HepG2 (cell line): ENCODE measurements at regions not wholly inside any gene's neighbourhood (a gene's known extent, or its start where the extent isn't known, plus 50 kb on each side); places are given as distances from the start of the nearest gene placed in this dataset.

Experiments used
- ATAC-seq: fragments of 200-7000 bp; cut with Tn5 transposase; 3 replicates; pipeline ENCODE4 v1.9.1; 2020; ENCODE audit warnings: mild to moderate bottlenecking, moderate library complexity
- BruUV-seq: library from RNA; stranded (reverse); fragments of 400-500 nt; replicated peaks from 2 replicates; lab custom pipeline; 2021; lab: Mats Ljungman, UMichigan
- CTCF ChIA-PET: fragments of 300-600 bp; formaldehyde crosslinking; extraction: SDS; loops from one replicate; lab custom pipeline; 2021; ENCODE audit warnings: low total read pairs, inconsistent platforms, low intra/inter-chr PET ratio; lab: Yijun Ruan, JAX
- POLR2A ChIA-PET: fragments of 350-600 bp; sonication (Branson Sonifier 250); formaldehyde crosslinking; loops from one replicate; lab custom pipeline; 2020; ENCODE audit warnings: antibody characterized with exemption, inconsistent platforms; lab: Yijun Ruan, JAX
- DNase-seq: peaks from one replicate; pipeline ENCODE4 v3.0.0-alpha.2; 2015; ENCODE audit warnings: low spot score
- FAIRE-seq: peaks from 3 replicates; lab custom pipeline; 2011; peaks lifted over from hg19 to GRCh38; lab: Jason Lieb, UNC
- H2AFZ ChIP-seq: one replicate; pipeline ENCODE4 v1.6.1; 2011; ENCODE audit warnings: low read length, inconsistent platforms
- H3K27ac ChIP-seq: fragments of 300-600 bp; 3 replicates; pipeline ENCODE4 v1.8.0; 2011; ENCODE audit warnings: mixed run types, mild to moderate bottlenecking, mixed read lengths, low read length, inconsistent platforms; ENCODE audit not compliant: insufficient read depth; ENCODE audit errors: extremely low read length
- H3K27me3 ChIP-seq, 2 experiments: fragments of 200-600 bp in 1 of 2; 2 replicates in 1 of 2; 3 replicates in 1 of 2; pipeline versions ENCODE4 v1.6.0 to v1.8.0; 2011; ENCODE audit warnings: low read length in 2 of 2, mild to moderate bottlenecking in 2 of 2, moderate library complexity in 2 of 2, inconsistent platforms in 1 of 2; ENCODE audit not compliant: insufficient read depth in 2 of 2, control insufficient read depth in 1 of 2
- H3K36me3 ChIP-seq, 2 experiments: fragments of 200-600 bp in 1 of 2; replicated peaks in 1 of 2; 2 replicates in 1 of 2; 3 replicates in 1 of 2; pipeline versions ENCODE4 v1.5.1 to v1.8.0; 2011; ENCODE audit warnings: low read length in 2 of 2, inconsistent platforms in 1 of 2; ENCODE audit not compliant: insufficient read depth in 2 of 2, control insufficient read depth in 1 of 2
- H3K4me1 ChIP-seq: 2 replicates; pipeline ENCODE4 v1.5.1; 2012; ENCODE audit warnings: low read length, inconsistent platforms; ENCODE audit not compliant: insufficient read depth
- H3K4me2 ChIP-seq: 2 replicates; pipeline ENCODE4 v1.6.0; 2011; ENCODE audit warnings: low read depth, low read length, inconsistent platforms
- H3K4me3 ChIP-seq, 3 experiments: fragments of 200-600 bp in 1 of 3; sonication (generic), shearing (Covaris generic) in 1 of 3; replicated peaks in 1 of 3; 2 replicates each; pipeline ENCODE4 v1.5.1; 2011 to 2016; ENCODE audit warnings: low read length in 3 of 3, inconsistent platforms in 2 of 3, low read depth in 2 of 3, mild to moderate bottlenecking in 2 of 3, control low read depth in 1 of 3, mixed read lengths in 1 of 3; ENCODE audit not compliant: insufficient read depth in 1 of 3
- H3K79me2 ChIP-seq: one replicate; pipeline ENCODE4 v1.6.1; 2011; ENCODE audit warnings: low read length, inconsistent platforms; ENCODE audit not compliant: insufficient read depth
- H3K9ac ChIP-seq: 2 replicates; pipeline ENCODE4 v1.6.0; 2011; ENCODE audit warnings: mild to moderate bottlenecking, low read depth, low read length, inconsistent platforms; ENCODE audit not compliant: insufficient read depth
- H3K9me3 ChIP-seq: 2 replicates; pipeline ENCODE4 v1.5.1; 2012; ENCODE audit warnings: mild to moderate bottlenecking, low read length
- H4K20me1 ChIP-seq: 2 replicates; pipeline ENCODE4 v1.6.0; 2011; ENCODE audit warnings: inconsistent platforms, mild to moderate bottlenecking, low read length, moderate library complexity; ENCODE audit not compliant: insufficient read depth
- IKZF1 ChIP-seq: fragments of 450-650 bp; IDR thresholded peaks from 2 replicates; pipeline ENCODE4 v1.7.1; 2016
- MTERF4 ChIP-seq: sonication (generic); formaldehyde crosslinking; IDR thresholded peaks from 2 replicates; pipeline ENCODE4 v1.8.0; 2023; ENCODE audit warnings: mild to moderate bottlenecking, missing genetic modification reagents
- NBN ChIP-seq: fragments of 450-650 bp; conservative IDR thresholded peaks from 2 replicates; pipeline ENCODE4 v1.6.1; 2017
- RBM39 ChIP-seq: fragments of 200-400 bp; formaldehyde crosslinking; IDR thresholded peaks from one replicate; pipeline ENCODE4 v1.6.1; 2018; ENCODE audit warnings: antibody characterized with exemption, mild to moderate bottlenecking, low read depth, low read length; ENCODE audit not compliant: poor library complexity, severe bottlenecking
- ZFY ChIP-seq: sonication (generic); formaldehyde crosslinking; IDR thresholded peaks from 2 replicates; pipeline ENCODE4 v1.4.0; 2020; ENCODE audit warnings: missing genetic modification reagents
- ZNF205 ChIP-seq: IDR thresholded peaks from 2 replicates; pipeline ENCODE4 v1.6.1; 2018; ENCODE audit warnings: missing biosample characterization, missing genetic modification reagents
- ZNF235 ChIP-seq: sonication (generic); formaldehyde crosslinking; IDR thresholded peaks from 2 replicates; pipeline ENCODE4 v1.8.1; 2023; ENCODE audit warnings: mild to moderate bottlenecking, missing genetic modification reagents, borderline replicate concordance
- ZNF292 ChIP-seq: sonication (generic); formaldehyde crosslinking; IDR thresholded peaks from 2 replicates; pipeline ENCODE4 v1.8.1; 2022; ENCODE audit warnings: mild to moderate bottlenecking, low read depth, missing genetic modification reagents, borderline replicate concordance
- ZNF3 ChIP-seq: IDR thresholded peaks from 2 replicates; pipeline ENCODE4 v1.7.0; 2017; ENCODE audit warnings: inconsistent platforms
- ZNF546 ChIP-seq: sonication (generic); formaldehyde crosslinking; conservative IDR thresholded peaks from 2 replicates; pipeline ENCODE4 v1.8.1; 2023; ENCODE audit warnings: mild to moderate bottlenecking, missing genetic modification reagents
- ZNF598 ChIP-seq: sonication (generic); formaldehyde crosslinking; IDR thresholded peaks from 2 replicates; pipeline ENCODE4 v1.5.1; 2020; ENCODE audit warnings: mild to moderate bottlenecking, missing genetic modification reagents, borderline replicate concordance
- ZSCAN22 ChIP-seq: sonication (generic); formaldehyde crosslinking; IDR thresholded peaks from 2 replicates; pipeline ENCODE4 v1.4.0; 2020; ENCODE audit warnings: mild to moderate bottlenecking, missing genetic modification reagents
- WGBS: methylation state at CpG from one replicate; pipeline ENCODE4 v1.1.6; 2017; ENCODE audit warnings: low lambda C conversion rate; 5-methylcytosine and 5-hydroxymethylcytosine counted together
- in situ Hi-C: cut with HindIII; loops from 2 replicates; pipeline ENCODE4 v1.10.0; 2017; ENCODE audit warnings: low pct_unique_long_range_greater_than_20kb; ENCODE audit not compliant: extremely low pct_ligation_motif_present
- intact Hi-C: fragments of 100-400 bp; cut with micrococcal nuclease; formaldehyde crosslinking; loops from one replicate; pipeline ENCODE4 v1.10.0; 2022; ENCODE audit not compliant: unreplicated experiment
- TF ChIP-seq, protein P1 (sequence below): sonication (generic); formaldehyde crosslinking; IDR thresholded peaks from 2 replicates; pipeline ENCODE4 v1.5.1; 2020; ENCODE audit warnings: mild to moderate bottlenecking, missing genetic modification reagents
- TF ChIP-seq, protein P2 (sequence below): sonication (generic); formaldehyde crosslinking; IDR thresholded peaks from 2 replicates; pipeline ENCODE4 v1.5.1; 2020; ENCODE audit warnings: missing genetic modification reagents, mild to moderate bottlenecking, borderline replicate concordance

GRCh38 chr7:51685794-51686193 is 369.2 kb upstream of the COBL start (continued):
- TF ChIP-seq RBM39 (no peak), ZNF598 (no peak), ZNF235 (CRISPR knock-in tag) (no peak), ZNF3 (CRISPR knock-in tag) (no peak)

- H3K79me2 ChIP-seq, result no peaks in the 10 kb centered on the region
- no peak overlapping the region for H3K27ac ChIP-seq
- peak; percentile 55; the same call in 2 of the 3 replicates for ATAC-seq
- H3K27me3 ChIP-seq, result no peaks in the 10 kb centered on the region
- no peak for FAIRE-seq
- H3K4me3 ChIP-seq, result no peak overlapping the region
- in situ Hi-C loops, result no loop called here
- POLR2A ChIA-PET, result no interaction called here
- H3K9me3 ChIP-seq, result no peaks in the 10 kb centered on the region
- WGBS, result 5% methylated on average over 13 of the region's 13 CpGs
- DNase-seq, result no peak
- no peaks in the 10 kb centered on the region for H3K36me3 ChIP-seq
- no peak for TF ChIP-seq ZNF546
- no peak for TF ChIP-seq MTERF4
- TF ChIP-seq IKZF1, result no peak
- no peak for TF ChIP-seq ZNF205 (CRISPR knock-in tag)
- no peak for TF ChIP-seq NBN
- TF ChIP-seq ZNF292 (CRISPR knock-in tag), result no peak
- no peak for TF ChIP-seq ZSCAN22
- TF ChIP-seq ZFY, result no peak
- TF ChIP-seq, protein P1, sequence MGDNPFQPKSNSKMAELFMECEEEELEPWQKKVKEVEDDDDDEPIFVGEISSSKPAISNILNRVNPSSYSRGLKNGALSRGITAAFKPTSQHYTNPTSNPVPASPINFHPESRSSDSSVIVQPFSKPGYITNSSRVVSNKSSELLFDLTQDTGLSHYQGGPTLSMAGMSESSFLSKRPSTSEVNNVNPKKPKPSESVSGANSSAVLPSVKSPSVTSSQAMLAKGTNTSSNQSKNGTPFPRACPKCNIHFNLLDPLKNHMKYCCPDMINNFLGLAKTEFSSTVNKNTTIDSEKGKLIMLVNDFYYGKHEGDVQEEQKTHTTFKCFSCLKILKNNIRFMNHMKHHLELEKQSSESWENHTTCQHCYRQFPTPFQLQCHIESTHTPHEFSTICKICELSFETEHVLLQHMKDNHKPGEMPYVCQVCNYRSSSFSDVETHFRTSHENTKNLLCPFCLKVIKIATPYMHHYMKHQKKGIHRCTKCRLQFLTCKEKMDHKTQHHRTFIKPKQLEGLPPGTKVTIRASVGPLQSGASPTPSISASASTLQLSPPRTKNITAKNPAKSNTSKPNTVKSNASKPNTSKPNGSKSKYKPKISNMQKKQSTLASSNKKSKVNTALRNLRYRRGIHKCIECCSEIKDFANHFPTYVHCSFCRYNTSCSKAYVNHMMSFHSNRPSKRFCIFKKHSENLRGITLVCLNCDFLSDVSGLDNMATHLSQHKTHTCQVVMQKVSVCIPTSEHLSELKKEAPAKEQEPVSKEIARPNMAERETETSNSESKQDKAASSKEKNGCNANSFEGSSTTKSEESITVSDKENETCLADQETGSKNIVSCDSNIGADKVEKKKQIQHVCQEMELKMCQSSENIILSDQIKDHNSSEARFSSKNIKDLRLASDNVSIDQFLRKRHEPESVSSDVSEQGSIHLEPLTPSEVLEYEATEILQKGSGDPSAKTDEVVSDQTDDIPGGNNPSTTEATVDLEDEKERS (CRISPR knock-in tag), result no peak
- TF ChIP-seq, protein P2, sequence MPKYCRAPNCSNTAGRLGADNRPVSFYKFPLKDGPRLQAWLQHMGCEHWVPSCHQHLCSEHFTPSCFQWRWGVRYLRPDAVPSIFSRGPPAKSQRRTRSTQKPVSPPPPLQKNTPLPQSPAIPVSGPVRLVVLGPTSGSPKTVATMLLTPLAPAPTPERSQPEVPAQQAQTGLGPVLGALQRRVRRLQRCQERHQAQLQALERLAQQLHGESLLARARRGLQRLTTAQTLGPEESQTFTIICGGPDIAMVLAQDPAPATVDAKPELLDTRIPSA (CRISPR knock-in tag), result no peak
- peaks cover 9% of the 10 kb centered on the region; the same call in 1 of the 2 replicates for H3K4me1 ChIP-seq
- no peak overlapping the region for H2AFZ ChIP-seq
- intact Hi-C loops, result loop anchor here (5.0 kb wide), 1 partner anchor 1027 kb away; no protein-coding TSS in a partner anchor
- no peak overlapping the region for H3K4me2 ChIP-seq
- CTCF ChIA-PET, result no interaction called here
- BruUV-seq, result no TSS peak
- H3K9ac ChIP-seq, result no peak overlapping the region
- H4K20me1 ChIP-seq, result no peaks in the 10 kb centered on the region
Measured at GRCh38 chr7:51680594-51681399, 364.2 kb upstream of the COBL start.
